Loucy (cell line): ENCODE measurements at regions not wholly inside any gene's neighbourhood (a gene's known extent, or its start where the extent isn't known, plus 50 kb on each side); places are given as distances from the start of the nearest gene placed in this dataset.
"Not testable (repeated sequence)": the region's sequence is repeated elsewhere in the genome, so short reads cannot be mapped to it uniquely, and the experiment has no call there.

Experiments used
- CTCF ChIP-seq: fragments of 200-600 bp; sonication (generic); conservative IDR thresholded peaks from 2 replicates; pipeline ENCODE4 v1.5.1; 2014; ENCODE audit warnings: mild to moderate bottlenecking, antibody characterized with exemption, low read length
- EZH2phosphoT487 ChIP-seq: fragments of 200-600 bp; IDR thresholded peaks from 2 replicates; pipeline ENCODE4 v1.6.1; 2018; ENCODE audit warnings: antibody characterized with exemption, mild to moderate bottlenecking, moderate library complexity, borderline replicate concordance

GRCh38 chr2:52258967-52259366 lies 1227.0 kb upstream of the NRXN1 start:
- TF ChIP-seq CTCF, EZH2phosphoT487: not testable (repeated sequence)
